Renal cortex interstitium (tissue), 11 donors: ENCODE measurements at regions not wholly inside any gene's neighbourhood (a gene's known extent, or its start where the extent isn't known, plus 50 kb on each side); places are given as distances from the start of the nearest gene placed in this dataset.
"Not testable (repeated sequence)": the region's sequence is repeated elsewhere in the genome, so short reads cannot be mapped to it uniquely, and the experiment has no call there.

Source experiments
- DNase-seq, 11 donors: peaks; one replicate each; pipeline ENCODE4 v3.0.0-alpha.2; 2013; ENCODE audit warnings: low read depth in 9 of 11, low spot score in 4 of 11; ENCODE audit errors: extremely low read depth in 1 of 11

DNA sequence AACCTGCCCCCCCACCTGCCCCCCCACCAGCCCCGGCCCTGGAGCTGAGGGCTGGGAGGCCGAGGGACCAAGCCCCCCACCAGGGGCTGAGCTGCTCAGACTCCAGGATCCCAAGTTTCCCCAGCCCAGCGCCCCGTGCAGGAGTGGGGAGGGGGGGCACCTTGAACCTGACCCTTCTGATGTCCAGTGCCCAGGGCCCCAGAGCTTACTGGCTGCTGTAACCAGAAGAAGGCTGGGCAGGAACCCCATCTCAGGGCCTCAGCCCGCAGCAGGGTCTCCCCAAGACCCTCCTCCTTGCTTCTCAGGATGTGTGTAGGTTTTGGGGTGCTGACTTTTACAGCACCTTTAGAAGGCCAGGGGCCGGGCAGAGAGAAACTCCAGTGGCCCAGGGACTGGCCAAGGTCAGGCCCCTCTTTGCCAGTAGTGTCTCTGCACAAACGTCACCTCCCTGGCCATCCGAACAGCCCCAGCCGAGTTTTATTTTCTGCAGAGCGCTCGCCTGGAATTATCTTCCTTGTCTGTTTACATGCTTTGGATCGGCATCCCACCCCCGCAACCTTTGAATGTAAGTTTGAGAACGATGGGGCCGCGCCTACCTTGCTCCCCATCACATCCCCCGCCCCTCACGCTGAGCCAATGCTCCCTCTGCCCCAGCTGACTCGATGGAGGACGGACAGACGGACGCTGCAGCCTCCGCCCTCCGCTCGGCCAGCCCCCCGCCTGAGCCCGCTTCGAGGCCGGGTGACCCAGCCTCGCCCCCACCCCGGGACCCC lies 70.1 kb upstream of the CASZ1 start:
- peak in 2 of 11 donors; percentile 38 to 43 for DNase-seq

DNA sequence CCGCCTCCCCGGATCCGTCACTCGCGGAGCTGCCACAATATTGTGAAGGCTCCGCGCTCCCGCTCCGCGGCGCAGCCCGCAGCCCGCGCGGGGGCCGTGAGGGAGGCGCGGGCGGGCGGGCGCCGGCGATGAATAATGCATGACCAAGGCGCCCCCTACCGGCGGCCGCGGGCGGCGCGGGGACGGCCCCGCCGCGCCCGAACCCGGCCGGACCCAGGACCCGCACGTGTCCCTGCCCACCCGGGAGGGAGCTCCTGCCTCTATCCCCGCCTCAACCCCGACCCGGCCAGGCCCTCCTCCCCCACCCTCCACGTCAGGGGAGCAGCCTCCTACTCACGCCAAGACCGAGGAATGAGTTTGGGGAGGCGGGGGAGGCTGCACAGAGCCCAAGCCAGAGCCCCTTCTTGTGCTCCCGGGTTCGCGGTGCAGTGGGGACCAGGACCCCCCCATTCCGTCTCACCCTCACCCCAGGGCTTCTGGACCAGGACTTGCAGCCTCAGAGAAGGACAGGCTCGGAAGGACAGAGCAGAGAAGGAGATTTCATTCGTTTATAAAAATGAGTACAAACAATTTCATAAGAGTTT lies 70.8 kb upstream of the CASZ1 start:
- peak in 3 of 11 donors; percentile 47 to 57 (median 47) for DNase-seq

DNA sequence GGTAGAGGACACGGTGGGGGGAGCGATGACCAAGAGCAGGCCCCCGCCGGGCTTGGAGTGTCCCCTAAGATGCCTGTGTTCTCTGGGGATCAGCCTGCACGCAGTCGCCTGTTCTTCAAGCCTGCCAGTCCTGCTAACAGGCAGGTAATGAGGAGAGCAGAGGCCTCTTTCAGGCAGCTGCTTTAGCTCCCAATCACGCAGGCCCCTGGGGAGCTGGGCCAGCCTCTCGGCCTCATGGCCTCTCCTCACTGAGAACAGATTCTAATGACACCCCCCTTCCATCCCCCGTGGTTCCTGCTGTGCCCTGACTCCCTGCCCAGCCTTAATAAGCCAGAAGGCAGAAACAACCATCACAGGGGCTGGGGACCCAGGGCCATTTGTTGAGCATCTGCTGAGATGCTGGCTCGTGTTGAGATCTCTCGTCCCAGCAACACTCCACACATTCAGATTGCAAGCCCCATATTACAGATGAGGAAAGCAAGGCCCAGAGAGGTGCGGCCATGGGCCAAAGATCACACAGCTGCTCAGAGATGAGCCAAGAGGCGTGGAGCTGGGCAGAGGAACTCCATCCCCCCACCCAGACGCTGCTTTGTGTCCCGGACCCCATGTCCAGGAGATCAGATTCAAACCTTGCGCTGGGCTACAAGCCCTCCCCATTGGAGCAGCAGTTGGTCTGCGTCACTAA lies 71.6 kb upstream of the CASZ1 start:
- DNase-seq: no peak

GRCh38 chr1:10868599-10868965 lies 72.1 kb upstream of the CASZ1 start:
- no peak for DNase-seq

DNA sequence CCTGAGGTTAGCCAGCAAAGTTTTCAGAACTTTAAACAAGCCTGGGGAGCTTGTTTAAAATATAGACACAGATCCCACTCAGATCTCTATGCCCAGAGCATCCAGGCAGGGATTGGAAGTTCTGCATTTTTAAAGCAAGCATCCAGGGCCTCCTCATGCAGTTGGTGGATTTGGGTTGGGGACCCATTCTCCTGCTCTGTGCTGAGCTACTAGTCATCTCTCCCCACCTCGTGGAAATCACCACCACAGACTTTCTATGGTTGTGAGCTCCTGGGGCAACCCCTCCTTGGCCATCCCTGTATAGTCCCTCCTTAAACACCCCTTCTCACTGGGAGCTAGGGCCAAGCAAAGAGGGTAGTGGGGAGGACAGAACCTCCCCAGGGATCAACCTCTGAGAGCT lies 73.5 kb upstream of the CASZ1 start:
- no peak for DNase-seq

DNA sequence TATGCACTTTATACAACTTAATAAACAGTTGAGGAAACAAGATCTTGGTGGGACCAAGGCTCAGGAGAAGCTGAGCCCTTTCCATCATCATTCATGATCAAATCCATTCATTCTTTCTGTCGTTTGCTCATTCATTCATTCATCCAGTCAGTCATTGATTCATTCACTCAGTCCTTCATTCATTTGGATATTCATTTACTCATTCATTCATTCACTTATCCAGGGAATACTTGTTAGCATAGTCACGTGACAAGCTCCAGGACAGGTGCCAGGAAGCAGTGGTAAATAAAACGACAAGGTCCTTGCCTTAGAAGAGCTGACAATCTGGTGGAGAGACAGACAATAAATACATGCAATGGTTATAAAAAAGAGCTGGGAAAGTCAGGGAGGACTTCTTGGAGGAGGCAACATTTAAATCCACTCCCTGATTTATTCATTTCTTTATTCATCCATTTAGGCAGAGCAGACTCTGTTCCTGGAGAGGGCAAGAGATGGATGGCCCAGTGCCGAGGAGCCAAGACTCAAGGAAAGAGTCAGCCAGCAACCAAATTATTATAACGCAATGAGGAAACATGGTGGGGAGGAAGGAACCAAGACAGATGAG lies 74.1 kb upstream of the CASZ1 start:
- no peak for DNase-seq

DNA sequence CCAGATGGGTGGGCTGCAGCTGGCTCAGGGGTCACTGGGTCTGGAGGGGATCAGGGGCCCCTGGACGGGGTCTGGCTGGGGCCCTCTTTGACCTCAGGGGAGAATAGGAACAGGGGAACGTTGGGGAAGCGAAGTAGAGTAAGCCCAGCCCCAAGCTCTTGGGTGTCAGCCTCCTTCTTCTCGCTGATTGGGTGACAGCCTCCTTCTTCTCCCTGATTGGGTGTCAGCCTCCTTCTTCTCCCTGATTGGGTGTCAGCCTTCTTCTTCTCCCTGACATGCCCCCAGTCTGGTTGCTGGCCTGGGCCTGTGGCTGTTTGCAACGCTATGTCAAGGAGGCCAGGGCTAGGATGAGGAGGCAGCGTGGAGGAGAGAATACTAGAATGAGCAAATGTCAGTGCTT lies 76.7 kb upstream of the CASZ1 start:
- no peak for DNase-seq

- no peak for DNase-seq
Observed at GRCh38 chr1:10874351-10874750, 77.9 kb upstream of the CASZ1 start.

DNA sequence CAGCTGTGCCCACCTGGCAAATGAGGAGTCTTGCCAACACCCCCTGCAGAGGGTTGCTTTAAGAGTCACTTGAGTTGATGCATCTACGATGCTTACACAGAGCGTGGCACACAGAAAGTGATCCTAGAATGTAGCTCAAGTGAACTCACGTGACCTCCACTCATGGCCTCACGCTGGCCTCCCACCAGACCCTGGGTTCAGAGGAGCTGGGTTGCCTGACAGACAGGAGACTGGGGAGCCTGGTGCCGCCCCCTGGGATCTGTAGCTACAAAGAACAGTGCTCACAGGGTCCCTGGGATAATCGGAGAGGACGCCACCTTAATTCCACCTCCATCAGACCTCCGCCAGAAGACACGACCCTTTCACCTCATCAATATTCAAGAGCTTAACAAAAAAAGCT lies 81.4 kb upstream of the CASZ1 start:
- no peak for DNase-seq

DNA sequence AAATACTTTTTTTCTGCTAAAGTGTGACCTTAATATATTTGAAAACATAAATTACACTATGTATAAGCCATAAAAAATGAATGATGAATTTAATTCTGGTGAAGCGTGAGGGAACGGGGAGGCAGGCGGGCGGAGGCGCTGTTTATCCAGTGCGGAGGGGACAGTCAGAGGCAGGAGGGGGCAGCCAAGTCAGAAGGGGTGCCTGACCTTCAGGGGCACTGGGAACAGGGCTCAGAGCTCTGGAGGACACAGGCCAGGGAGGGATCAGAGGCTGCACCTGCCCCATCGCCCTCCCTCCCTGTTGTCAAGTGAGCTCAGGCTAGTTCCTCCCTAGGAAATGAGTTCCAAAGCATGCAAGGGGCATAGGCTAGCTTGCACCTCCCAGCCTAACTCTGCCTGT lies 82.0 kb upstream of the CASZ1 start:
- no peak for DNase-seq

GRCh38 chr1:10880063-10880462 lies 83.6 kb upstream of the CASZ1 start:
- DNase-seq: no peak

DNA sequence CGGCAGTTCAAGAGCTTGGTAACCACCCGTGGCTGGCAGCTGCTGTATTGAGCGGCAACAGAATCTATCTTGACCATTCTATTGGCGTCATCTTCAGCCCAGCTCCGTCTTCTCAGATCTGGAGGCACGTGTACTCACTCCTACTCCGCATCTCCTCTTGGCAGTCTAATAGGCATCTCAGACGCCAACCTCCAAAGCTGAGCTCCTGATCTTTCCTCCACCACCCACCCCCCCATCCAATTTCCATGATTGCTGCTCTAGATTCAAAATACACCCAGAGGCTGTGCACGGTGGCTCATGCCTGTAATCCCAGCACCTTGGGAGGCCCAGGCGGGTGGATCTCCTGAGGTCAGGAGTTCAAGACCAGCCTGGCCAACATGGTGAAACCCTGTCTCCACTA lies 84.6 kb upstream of the CASZ1 start:
- no peak for DNase-seq

DNA sequence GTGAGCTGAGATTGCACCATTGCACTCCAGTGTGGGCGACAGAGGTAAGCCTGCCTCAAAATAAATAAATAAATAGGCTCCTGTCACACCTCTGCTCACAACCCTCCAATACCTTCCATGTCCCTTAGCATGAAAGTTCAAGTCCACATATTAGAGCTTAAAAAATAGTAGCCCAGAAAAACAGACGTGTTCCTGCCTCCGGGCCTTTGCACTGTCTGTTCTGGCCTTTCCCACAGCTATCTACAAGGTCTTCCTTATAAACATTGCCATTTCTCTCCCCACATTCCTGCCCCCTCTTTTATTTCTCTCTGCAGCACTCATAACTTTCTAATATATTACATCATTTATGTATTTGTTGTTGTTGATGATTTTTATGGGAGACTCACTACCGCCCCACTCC lies 85.6 kb upstream of the CASZ1 start:
- DNase-seq: no peak

GRCh38 chr1:10887032-10887431 lies 90.6 kb upstream of the CASZ1 start:
- DNase-seq: not testable (repeated sequence)

DNA sequence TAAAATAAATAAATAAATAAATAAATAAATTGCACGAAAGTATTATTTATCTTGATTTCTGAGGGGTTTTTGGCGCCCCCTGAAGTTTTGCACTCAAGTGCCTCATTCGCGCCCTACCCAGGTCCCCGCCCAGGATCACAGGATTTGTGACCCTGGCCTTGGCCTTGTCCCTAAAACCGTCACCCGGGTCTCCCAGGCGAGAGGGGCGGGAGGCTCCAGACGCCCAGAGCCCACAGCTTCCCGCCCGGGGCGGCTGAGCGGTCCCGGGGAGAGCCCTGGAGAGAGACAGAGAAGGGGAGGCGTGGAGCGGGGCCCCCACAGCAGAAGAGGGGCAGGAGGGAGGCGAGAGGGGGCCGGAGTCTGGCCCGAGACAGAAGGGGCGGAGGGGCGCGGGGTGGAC lies 91.8 kb upstream of the CASZ1 start:
- no peak for DNase-seq

- DNase-seq: no peak
Observed at GRCh38 chr1:10888791-10889649, 92.6 kb upstream of the CASZ1 start.

DNA sequence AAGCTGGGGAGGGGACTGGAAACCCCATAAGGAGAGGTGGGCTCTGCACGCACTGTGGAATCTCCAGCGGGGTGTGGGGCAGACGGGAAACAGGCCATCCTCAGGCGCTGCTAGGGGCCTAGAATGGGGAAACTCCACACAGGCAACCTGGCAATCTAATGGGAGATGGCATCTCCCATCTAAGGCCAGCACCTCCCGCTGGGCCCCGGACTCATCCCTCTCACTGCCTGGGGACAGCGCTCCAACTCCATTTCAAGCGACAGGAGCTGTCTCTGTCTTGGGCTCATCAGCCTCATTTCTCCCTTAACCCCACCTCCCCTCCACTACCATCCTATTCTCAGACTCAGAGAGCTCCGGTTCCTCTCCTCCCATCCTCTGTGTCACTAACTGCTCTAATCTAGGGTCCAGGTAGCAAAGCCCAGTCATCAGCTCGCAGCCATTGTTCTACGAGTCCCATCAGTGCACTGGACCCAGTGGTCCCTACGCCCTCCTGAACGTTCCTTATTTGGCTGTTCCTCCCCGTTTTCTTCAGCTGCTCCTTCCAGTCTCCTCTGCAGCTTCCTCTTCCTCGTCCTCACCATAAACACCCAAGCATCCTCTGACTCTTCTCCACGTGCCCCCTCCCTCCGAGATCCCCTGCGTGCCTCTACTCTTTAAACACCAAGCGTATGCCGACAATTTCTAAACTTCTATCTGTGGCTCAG lies 93.4 kb upstream of the CASZ1 start:
- no peak for DNase-seq

- DNase-seq: no peak
Observed at GRCh38 chr1:10890491-10891071, 94.1 kb upstream of the CASZ1 start.
